CD14-positive monocyte (primary cell): ENCODE measurements at regions not wholly inside any gene's neighbourhood (a gene's known extent, or its start where the extent isn't known, plus 50 kb on each side); places are given as distances from the start of the nearest gene placed in this dataset.

Source experiments
- DNase-seq, 3 donors: peaks; one replicate each; pipeline ENCODE4 v3.0.0-alpha.2; 2011 to 2022
- H2AFZ ChIP-seq: 2 replicates; pipeline ENCODE4 v1.6.0; 2012; ENCODE audit warnings: mild to moderate bottlenecking, low read depth, low read length, inconsistent platforms; ENCODE audit not compliant: insufficient read depth, poor library complexity, severe bottlenecking
- H3K27ac ChIP-seq, 2 donors: 1 replicate in 1 of 2; 2 replicates in 1 of 2; pipeline ENCODE4 v1.5.1; 2012 to 2013; ENCODE audit warnings: low read length in 2 of 2, control low read depth in 1 of 2, inconsistent platforms in 1 of 2, low read depth in 1 of 2, mild to moderate bottlenecking in 1 of 2
- H3K27me3 ChIP-seq, 2 donors: one replicate each; pipeline versions ENCODE4 v1.6.0 to v1.6.1; 2011 to 2013; ENCODE audit warnings: low read length in 2 of 2; ENCODE audit not compliant: control insufficient read depth in 2 of 2, insufficient read depth in 2 of 2
- H3K36me3 ChIP-seq, 2 donors: replicated peaks in 1 of 2; 1 replicate in 1 of 2; 2 replicates in 1 of 2; pipeline versions ENCODE4 v1.5.1 to v1.6.1; 2012 to 2013; ENCODE audit warnings: low read length in 2 of 2, control low read depth in 1 of 2, inconsistent platforms in 1 of 2, mild to moderate bottlenecking in 1 of 2; ENCODE audit not compliant: insufficient read depth in 2 of 2, control insufficient read depth in 1 of 2
- H3K4me1 ChIP-seq, 2 donors: 1 replicate in 1 of 2; 2 replicates in 1 of 2; pipeline versions ENCODE4 v1.5.1 to v1.6.1; 2012 to 2013; ENCODE audit warnings: low read length in 2 of 2, control low read depth in 1 of 2, inconsistent platforms in 1 of 2, mild to moderate bottlenecking in 1 of 2, moderate library complexity in 1 of 2; ENCODE audit not compliant: insufficient read depth in 2 of 2, control insufficient read depth in 1 of 2
- H3K4me2 ChIP-seq: replicated peaks from 2 replicates; pipeline ENCODE3; 2012; ENCODE audit warnings: low read length, moderate library complexity, mild to moderate bottlenecking; ENCODE audit not compliant: poor library complexity, severe bottlenecking; ENCODE audit errors: extremely low read depth
- H3K4me3 ChIP-seq, 3 experiments: fragments of 200-600 bp in 1 of 3; sonication (generic) in 1 of 3; replicated peaks in 1 of 3; 1 replicate in 2 of 3; 2 replicates in 1 of 3; pipeline ENCODE4 v1.5.1; 2011 to 2013; ENCODE audit warnings: low read length in 3 of 3, mild to moderate bottlenecking in 3 of 3, control low read depth in 2 of 3, low read depth in 2 of 3, inconsistent platforms in 1 of 3, moderate library complexity in 1 of 3
- H3K79me2 ChIP-seq: 2 replicates; pipeline ENCODE4 v1.6.0; 2012; ENCODE audit warnings: mild to moderate bottlenecking, control low read depth, inconsistent platforms, low read length, moderate library complexity; ENCODE audit not compliant: insufficient read depth
- H3K9ac ChIP-seq: 2 replicates; pipeline ENCODE4 v1.6.0; 2017; ENCODE audit warnings: low read length, mild to moderate bottlenecking; ENCODE audit not compliant: insufficient read depth, poor library complexity, severe bottlenecking
- H3K9me3 ChIP-seq, 2 donors: replicated peaks in 1 of 2; 1 replicate in 1 of 2; 2 replicates in 1 of 2; pipeline versions ENCODE4 v1.5.1 to v1.6.1; 2012 to 2013; ENCODE audit warnings: low read length in 2 of 2, control low read depth in 1 of 2; ENCODE audit not compliant: control insufficient read depth in 1 of 2, insufficient read depth in 1 of 2
- H4K20me1 ChIP-seq: 2 replicates; pipeline ENCODE4 v1.6.0; 2012; ENCODE audit warnings: mild to moderate bottlenecking, low read length, control low read depth, moderate library complexity; ENCODE audit not compliant: insufficient read depth
- H3K27ac Mint-ChIP-seq, 7 donors: one replicate each; pipeline ENCODE4 v1.8.0; 2020; ENCODE audit warnings: mild to moderate bottlenecking in 7 of 7, mixed read lengths in 7 of 7, moderate library complexity in 6 of 7, inconsistent platforms in 2 of 7
- H3K27me3 Mint-ChIP-seq, 3 donors: one replicate each; pipeline ENCODE4 v1.8.0; 2021 to 2022; ENCODE audit warnings: low read depth in 3 of 3, mild to moderate bottlenecking in 3 of 3, mixed read lengths in 3 of 3, moderate library complexity in 3 of 3, inconsistent platforms in 1 of 3
- H3K36me3 Mint-ChIP-seq, 2 donors: one replicate each; pipeline ENCODE4 v1.8.0; 2020; ENCODE audit warnings: mixed read lengths in 2 of 2, inconsistent platforms in 1 of 2, mild to moderate bottlenecking in 1 of 2
- H3K4me1 Mint-ChIP-seq: one replicate; pipeline ENCODE4 v1.8.0; 2020; ENCODE audit warnings: mild to moderate bottlenecking, mixed read lengths
- H3K4me3 Mint-ChIP-seq, 2 donors: one replicate each; pipeline ENCODE4 v1.8.0; 2020; ENCODE audit warnings: mild to moderate bottlenecking in 2 of 2, mixed read lengths in 2 of 2, moderate library complexity in 1 of 2
- H3K9me3 Mint-ChIP-seq, 7 donors: one replicate each; pipeline ENCODE4 v1.8.0; 2020 to 2022; ENCODE audit warnings: mixed read lengths in 7 of 7, mild to moderate bottlenecking in 6 of 7, moderate library complexity in 6 of 7, inconsistent platforms in 2 of 7
- CTCF ChIP-seq: fragments of 200-600 bp; IDR thresholded peaks from one replicate; pipeline ENCODE4 v1.8.0; 2022; ENCODE audit warnings: antibody characterized with exemption, mild to moderate bottlenecking
- WGBS: methylation state at CpG from one replicate; pipeline ENCODE4 v1.1.5; 2013; ENCODE audit warnings: missing lambda C conversion rate; ENCODE audit not compliant: insufficient coverage; 5-methylcytosine and 5-hydroxymethylcytosine counted together
- intact Hi-C, 2 donors: fragments of 100-400 bp; cut with micrococcal nuclease; formaldehyde crosslinking; loops; one replicate each; pipeline versions ENCODE4 v1.15.0 to v1.15.1; 2023

GRCh38 chr1:2859881-2860430 lies 58.5 kb upstream of the TTC34 start:
- no peaks in the 10 kb centered on the region for H3K79me2 ChIP-seq
- intact Hi-C loops, result no loop called here
- H3K27ac ChIP-seq, result no peak overlapping the region
- Mint-ChIP-seq H3K27ac (no peak overlapping the region), H3K9me3 (peaks cover 2 to 16% (median 6%) of the 10 kb centered on the region in 7 donors), H3K4me1 (no peaks in the 10 kb centered on the region), H3K27me3 (peaks cover 1 to 9% (median 5%) of the 10 kb centered on the region in 3 donors), H3K36me3 (peaks cover 0 to 3% of the 10 kb centered on the region in 2 donors), H3K4me3 (no peak overlapping the region)
- no peaks in the 10 kb centered on the region for H3K27me3 ChIP-seq
- H3K9ac ChIP-seq, result no peak overlapping the region
- no peak for DNase-seq
- no peaks in the 10 kb centered on the region for H4K20me1 ChIP-seq
- H3K4me1 ChIP-seq, result no peaks in the 10 kb centered on the region
- H3K4me2 ChIP-seq, result no peak overlapping the region
- no peaks in the 10 kb centered on the region for H3K36me3 ChIP-seq
- TF ChIP-seq CTCF, result no peak
- H3K9me3 ChIP-seq, result peaks cover 8 to 15% of the 10 kb centered on the region in 2 donors
- WGBS, result 94% methylated on average over 9 of the region's 12 CpGs
- H3K4me3 ChIP-seq, result no peak overlapping the region
- no peak overlapping the region for H2AFZ ChIP-seq

- 95% methylated on average over 29 of the region's 30 CpGs for WGBS
- Mint-ChIP-seq H3K9me3 (peaks cover 2 to 16% (median 6%) of the 10 kb centered on the region in 7 donors), H3K4me3 (no peak overlapping the region), H3K27ac (no peak overlapping the region), H3K4me1 (no peaks in the 10 kb centered on the region), H3K36me3 (peaks cover 0 to 3% of the 10 kb centered on the region in 2 donors), H3K27me3 (peaks cover 1 to 9% (median 5%) of the 10 kb centered on the region in 3 donors)
- Histone ChIP-seq H3K79me2 (no peaks in the 10 kb centered on the region), H3K27me3 (no peaks in the 10 kb centered on the region), H3K4me1 (no peaks in the 10 kb centered on the region), H3K9me3 (peaks cover 8 to 15% of the 10 kb centered on the region in 2 donors), H3K9ac (no peak overlapping the region), H3K27ac (no peak overlapping the region), H3K36me3 (no peaks in the 10 kb centered on the region), H2AFZ (no peak overlapping the region), H3K4me3 (no peak overlapping the region), H4K20me1 (no peaks in the 10 kb centered on the region), H3K4me2 (no peak overlapping the region)
- no peak for TF ChIP-seq CTCF
- DNase-seq, result no peak
- intact Hi-C loops, result no loop called here
Measured at GRCh38 chr1:2860476-2861142, 59.1 kb upstream of the TTC34 start.
